PFSK-1 (cell line): ENCODE measurements at regions not wholly inside any gene's neighbourhood (a gene's known extent, or its start where the extent isn't known, plus 50 kb on each side); places are given as distances from the start of the nearest gene placed in this dataset.
A peak's percentile ranks its signal among the peaks of the same experiment; 100 is the strongest.

Experiments used
- FOXP2 ChIP-seq: optimal IDR thresholded peaks from 2 replicates; pipeline ENCODE3; 2011; ENCODE audit warnings: borderline replicate concordance, control low read depth, inconsistent platforms; ENCODE audit not compliant: insufficient read depth; ENCODE audit errors: extremely low read length, extremely low read depth
- POLR2AphosphoS5 ChIP-seq: IDR thresholded peaks from 2 replicates; pipeline ENCODE4 v1.6.1; 2012; ENCODE audit warnings: low read depth, mild to moderate bottlenecking, control low read depth, low read length, moderate library complexity
- REST ChIP-seq, 2 experiments: IDR thresholded peaks; 2 replicates each; pipeline versions ENCODE4 v1.6.1 to v1.8.0; 2011 to 2012; ENCODE audit warnings: low read depth in 2 of 2, low read length in 2 of 2, control low read depth in 1 of 2, inconsistent platforms in 1 of 2, mild to moderate bottlenecking in 1 of 2, moderate library complexity in 1 of 2; ENCODE audit not compliant: insufficient read depth in 1 of 2
- SIN3A ChIP-seq: IDR thresholded peaks from 2 replicates; pipeline ENCODE4 v1.6.1; 2012; ENCODE audit warnings: mild to moderate bottlenecking, low read length, moderate library complexity, borderline replicate concordance; ENCODE audit not compliant: insufficient read depth
- TAF1 ChIP-seq: IDR thresholded peaks from 2 replicates; pipeline ENCODE4 v1.6.1; 2012; ENCODE audit warnings: low read length, control low read depth, borderline replicate concordance; ENCODE audit not compliant: insufficient read depth

- TF ChIP-seq TAF1 (no peak), POLR2AphosphoS5 (no peak), REST (IDR thresholded peaks at IDR 0.05; ENCODE audit: insufficient read depth in 1 of 2, low read depth in 2 of 2, low read length in 2 of 2) (no peak)
Observed at GRCh38 chr2:240230291-240230931, 90.0 kb upstream of the OTOS start.

- TF ChIP-seq TAF1 (no peak), FOXP2 (no peak), SIN3A (no peak), REST (IDR thresholded peaks at IDR 0.05; ENCODE audit: insufficient read depth in 1 of 2, low read depth in 2 of 2, low read length in 2 of 2) (no peak), POLR2AphosphoS5 (no peak)
Observed at GRCh38 chr2:240231838-240232244, 91.4 kb upstream of the OTOS start.

GRCh38 chr2:240232264-240232915 lies 91.9 kb upstream of the OTOS start:
- TF ChIP-seq FOXP2 = no peak
- no peak for TF ChIP-seq TAF1
- no peak for TF ChIP-seq SIN3A
- no peak for TF ChIP-seq POLR2AphosphoS5
- no peak for TF ChIP-seq REST (IDR thresholded peaks at IDR 0.05; ENCODE audit: insufficient read depth in 1 of 2, low read depth in 2 of 2, low read length in 2 of 2)

GRCh38 chr2:240232961-240233884 lies 92.8 kb upstream of the OTOS start:
- TF ChIP-seq SIN3A (no peak), FOXP2 (peak; percentile 26), TAF1 (no peak)

GRCh38 chr2:240233885-240234502 lies 93.5 kb upstream of the OTOS start:
- no peak for TF ChIP-seq TAF1
- no peak for TF ChIP-seq POLR2AphosphoS5
- no peak for TF ChIP-seq FOXP2
- no peak for TF ChIP-seq REST (IDR thresholded peaks at IDR 0.05; ENCODE audit: insufficient read depth in 1 of 2, low read depth in 2 of 2, low read length in 2 of 2)
- no peak for TF ChIP-seq SIN3A
